ENCODE measurements at regions not wholly inside any gene's neighbourhood (a gene's known extent, or its start where the extent isn't known, plus 50 kb on each side); places are given as distances from the start of the nearest gene placed in this dataset.
"Not testable (repeated sequence)": the region's sequence is repeated elsewhere in the genome, so short reads cannot be mapped to it uniquely, and the experiment has no call there.

- no peak for DNase-seq (ENCODE audit: low read depth in 2 of 3, low spot score in 2 of 3)
These were observed 119.6 kb upstream of the BANK1 start for GRCh38 chr4:101670897-101671296.

- no peak for DNase-seq (ENCODE audit: low read depth in 2 of 3, low spot score in 2 of 3)
These were observed 120.2 kb upstream of the BANK1 start for GRCh38 chr4:101670370-101670769.

- DNase-seq (ENCODE audit: low read depth in 2 of 3, low spot score in 2 of 3), result no peak
These were observed 120.7 kb upstream of the BANK1 start for GRCh38 chr4:101669832-101670188.

- DNase-seq (ENCODE audit: low read depth in 2 of 3, low spot score in 2 of 3), result no peak
These were observed 121.2 kb upstream of the BANK1 start for GRCh38 chr4:101669138-101669831.

GRCh38 chr4:101667348-101667747 lies 123.2 kb upstream of the BANK1 start:
- no peak for DNase-seq (ENCODE audit: low read depth in 2 of 3, low spot score in 2 of 3)

- DNase-seq (ENCODE audit: low read depth in 2 of 3, low spot score in 2 of 3), result no peak
These were observed 129.9 kb upstream of the BANK1 start for GRCh38 chr4:101660607-101661006.

GRCh38 chr4:101655857-101656256 lies 134.7 kb upstream of the BANK1 start:
- DNase-seq (ENCODE audit: low read depth in 2 of 3, low spot score in 2 of 3), result no peak

GRCh38 chr4:101655005-101655404 lies 135.5 kb upstream of the BANK1 start:
- no peak for DNase-seq (ENCODE audit: low read depth in 2 of 3, low spot score in 2 of 3)

GRCh38 chr4:101651778-101652177 lies 138.8 kb upstream of the BANK1 start:
- DNase-seq (ENCODE audit: low read depth in 2 of 3, low spot score in 2 of 3), result no peak

- DNase-seq (ENCODE audit: low read depth in 2 of 3, low spot score in 2 of 3), result no peak
These were observed 140.6 kb upstream of the BANK1 start for GRCh38 chr4:101649790-101650515.

GRCh38 chr4:101647710-101648034 lies 142.9 kb upstream of the BANK1 start:
- DNase-seq (ENCODE audit: low read depth in 2 of 3, low spot score in 2 of 3), result no peak

- DNase-seq (ENCODE audit: low read depth in 2 of 3, low spot score in 2 of 3), result no peak
These were observed 146.0 kb upstream of the BANK1 start for GRCh38 chr4:101644516-101644915.

- no peak for DNase-seq (ENCODE audit: low read depth in 2 of 3, low spot score in 2 of 3)
These were observed 147.2 kb upstream of the BANK1 start for GRCh38 chr4:101643186-101643837.

- not testable (repeated sequence) for DNase-seq (ENCODE audit: low read depth in 2 of 3, low spot score in 2 of 3)
These were observed 157.8 kb upstream of the BANK1 start for GRCh38 chr4:101632766-101633165.

- no peak for DNase-seq (ENCODE audit: low read depth in 2 of 3, low spot score in 2 of 3)
These were observed 160.1 kb upstream of the BANK1 start for GRCh38 chr4:101630319-101630986.

GRCh38 chr4:101621120-101621519 lies 169.4 kb upstream of the BANK1 start:
- DNase-seq (ENCODE audit: low read depth in 2 of 3, low spot score in 2 of 3), result no peak

GRCh38 chr4:101615652-101616051 lies 174.9 kb upstream of the BANK1 start:
- DNase-seq (ENCODE audit: low read depth in 2 of 3, low spot score in 2 of 3), result no peak

- DNase-seq (ENCODE audit: low read depth in 2 of 3, low spot score in 2 of 3), result not testable (repeated sequence)
These were observed 183.5 kb upstream of the BANK1 start for GRCh38 chr4:101606989-101607388.

- no peak for DNase-seq (ENCODE audit: low read depth in 2 of 3, low spot score in 2 of 3)
These were observed 185.6 kb upstream of the BANK1 start for GRCh38 chr4:101604976-101605375.

GRCh38 chr4:101600287-101600686 lies 190.2 kb upstream of the BANK1 start:
- DNase-seq (ENCODE audit: low read depth in 2 of 3, low spot score in 2 of 3), result no peak

GRCh38 chr4:101599620-101600019 lies 190.9 kb upstream of the BANK1 start:
- DNase-seq (ENCODE audit: low read depth in 2 of 3, low spot score in 2 of 3), result no peak

Data from activated CD8-positive, alpha-beta memory T cell treated with anti-CD3 and anti-CD28 coated beads for 48 hours (primary cell).